HG02610 (cell line): ENCODE measurements at regions not wholly inside any gene's neighbourhood (a gene's known extent, or its start where the extent isn't known, plus 50 kb on each side); places are given as distances from the start of the nearest gene placed in this dataset.

Experiments
- ATAC-seq: cut with Tn5 transposase; IDR thresholded peaks from one replicate; pipeline ENCODE4 v1.9.1; 2021; ENCODE audit warnings: mild to moderate bottlenecking, moderate library complexity; ENCODE audit not compliant: unreplicated experiment

DNA sequence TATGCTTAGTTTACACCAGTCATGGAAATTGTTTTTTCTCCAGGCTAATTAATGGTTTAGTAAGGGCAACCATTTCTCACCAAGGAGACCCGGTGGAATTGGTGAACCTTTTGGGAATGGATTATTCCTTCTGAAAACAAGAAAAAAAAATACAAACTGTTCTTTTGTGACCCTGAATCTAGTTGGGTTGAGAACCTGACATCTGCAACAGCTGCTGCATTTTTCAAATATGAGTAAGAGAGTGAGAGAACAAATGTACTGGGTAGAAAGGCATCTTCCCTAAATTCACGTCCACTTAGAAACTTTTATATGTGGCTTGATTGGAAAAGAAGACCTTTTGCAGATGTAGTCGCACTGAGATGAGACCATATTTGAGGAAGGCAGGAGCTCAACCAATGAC, 553.4 kb upstream of the EPHA7 start:
- ATAC-seq = no peak

DNA sequence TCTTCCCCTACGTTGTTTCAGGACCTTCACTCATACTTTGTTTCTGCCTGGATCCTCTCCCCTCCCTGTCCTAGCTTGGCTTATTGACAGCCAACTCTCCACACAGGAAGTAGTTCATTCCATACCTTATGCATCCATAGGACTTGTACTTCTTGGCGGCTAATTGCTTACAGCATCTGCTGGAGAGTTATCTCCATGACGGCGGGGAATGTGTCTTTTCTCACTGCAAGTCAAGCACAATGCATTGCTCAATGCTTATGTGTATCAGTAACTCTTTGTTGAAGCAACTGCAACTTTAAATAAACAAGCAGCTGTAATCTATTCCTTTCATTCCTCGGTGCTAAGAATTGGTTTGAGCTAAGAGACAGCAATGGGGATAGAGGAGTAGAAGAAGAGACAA, 551.3 kb upstream of the EPHA7 start:
- ATAC-seq = no peak

GRCh38 chr6:93968126-93968525, 548.8 kb upstream of the EPHA7 start:
- ATAC-seq = no peak

DNA sequence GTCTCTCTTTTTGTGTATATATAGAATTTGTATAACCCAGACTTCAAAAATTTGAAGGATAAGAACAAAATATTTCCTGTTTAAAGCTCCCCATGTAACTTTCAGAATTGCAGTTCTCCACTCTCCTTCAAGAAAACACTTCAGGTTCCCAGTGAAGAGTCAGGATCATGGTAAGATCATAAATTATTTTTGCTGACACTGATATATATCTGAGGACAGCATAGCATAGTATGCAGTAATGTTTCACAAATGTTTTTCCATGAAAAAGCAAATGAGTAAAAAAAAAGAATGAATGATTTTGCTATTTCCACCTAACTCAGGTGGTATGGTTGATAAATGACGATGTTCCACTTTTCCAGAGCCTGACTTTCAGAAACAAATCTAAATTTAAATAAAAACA, 545.6 kb upstream of the EPHA7 start:
- ATAC-seq = no peak

GRCh38 chr6:93964321-93964720, 545.0 kb upstream of the EPHA7 start:
- no peak for ATAC-seq

GRCh38 chr6:93962566-93962965, 543.2 kb upstream of the EPHA7 start:
- ATAC-seq = no peak

DNA sequence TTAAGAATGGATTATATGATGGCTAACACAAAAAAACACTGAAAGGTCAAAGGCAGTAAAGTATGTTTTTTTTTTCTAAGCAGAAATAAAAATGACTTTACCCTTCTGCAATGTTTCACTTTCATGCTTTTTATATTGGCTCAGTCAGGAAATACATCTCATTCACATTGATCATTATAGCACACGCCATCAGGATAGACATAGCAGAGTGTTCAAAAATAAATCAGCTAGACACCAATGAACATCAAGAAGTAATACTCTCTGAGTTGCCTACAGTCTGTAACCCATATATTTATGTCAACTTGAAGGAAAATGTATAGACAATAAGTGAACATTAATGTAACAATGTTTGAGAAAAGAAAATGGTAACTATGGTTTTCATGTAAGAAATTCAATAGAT, 535.2 kb upstream of the EPHA7 start:
- no peak for ATAC-seq

- no peak for ATAC-seq
Measured at GRCh38 chr6:93943661-93944060, 524.3 kb upstream of the EPHA7 start.

- ATAC-seq = no peak
Measured at GRCh38 chr6:93940381-93940780, 521.0 kb upstream of the EPHA7 start.

DNA sequence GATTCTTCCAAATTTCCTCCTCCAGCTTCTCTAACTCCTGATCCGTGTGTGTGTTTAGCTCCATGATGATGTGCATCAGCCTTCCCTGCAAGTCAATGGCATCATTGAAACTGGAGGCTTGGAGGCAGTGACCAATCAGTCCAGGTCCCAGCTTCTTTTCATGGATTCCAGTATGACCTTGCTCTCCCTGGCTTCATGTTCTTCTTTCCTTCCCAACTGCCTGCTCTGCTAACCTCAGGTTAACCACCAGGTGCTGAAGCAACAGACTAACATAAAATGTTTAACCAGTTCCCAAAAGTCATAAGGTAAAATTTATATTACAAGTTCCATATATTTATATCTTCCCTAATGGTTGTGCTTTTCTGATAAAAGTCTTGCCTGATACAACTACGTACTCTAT, 512.8 kb upstream of the EPHA7 start:
- ATAC-seq = no peak

DNA sequence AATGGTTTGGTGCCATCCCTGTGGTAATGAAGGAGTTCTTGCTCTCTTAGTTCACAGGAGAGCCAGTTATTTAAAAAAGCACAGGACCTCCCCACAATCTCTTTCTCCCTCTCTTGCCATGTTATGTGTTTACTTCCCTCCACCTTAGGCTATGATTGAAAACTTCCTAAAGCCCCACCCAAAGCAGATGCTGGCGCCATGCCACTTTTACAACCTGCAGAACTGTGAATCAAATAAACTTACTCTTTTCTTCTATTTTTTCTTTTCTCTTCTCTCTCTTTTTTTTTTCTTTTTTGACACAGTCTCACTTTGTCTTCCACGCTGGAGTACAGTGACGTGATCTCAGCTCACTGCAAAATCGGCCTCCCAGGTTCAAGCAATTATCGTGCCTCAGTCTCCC, 508.4 kb upstream of the EPHA7 start:
- ATAC-seq = no peak

DNA sequence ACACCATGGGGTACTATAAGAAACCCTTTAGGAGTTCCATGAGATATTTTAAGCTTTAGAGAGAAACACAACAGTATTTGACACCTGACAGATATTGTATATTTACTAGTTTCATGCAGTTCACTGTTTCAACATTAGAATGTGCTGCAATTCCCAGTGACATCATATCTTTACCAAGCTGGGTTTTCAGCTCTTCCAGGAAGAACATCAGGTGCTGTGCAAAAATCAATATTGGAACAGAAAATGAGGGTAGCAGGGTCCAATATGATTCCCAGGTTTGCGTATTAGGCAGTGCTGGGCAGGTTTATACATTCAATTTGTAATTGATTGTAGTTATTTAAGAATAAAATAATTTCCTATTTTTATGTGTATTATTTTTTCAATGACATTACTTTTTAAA, 500.0 kb upstream of the EPHA7 start:
- ATAC-seq = no peak

- no peak for ATAC-seq
Measured at GRCh38 chr6:93918258-93918657, 498.9 kb upstream of the EPHA7 start.

DNA sequence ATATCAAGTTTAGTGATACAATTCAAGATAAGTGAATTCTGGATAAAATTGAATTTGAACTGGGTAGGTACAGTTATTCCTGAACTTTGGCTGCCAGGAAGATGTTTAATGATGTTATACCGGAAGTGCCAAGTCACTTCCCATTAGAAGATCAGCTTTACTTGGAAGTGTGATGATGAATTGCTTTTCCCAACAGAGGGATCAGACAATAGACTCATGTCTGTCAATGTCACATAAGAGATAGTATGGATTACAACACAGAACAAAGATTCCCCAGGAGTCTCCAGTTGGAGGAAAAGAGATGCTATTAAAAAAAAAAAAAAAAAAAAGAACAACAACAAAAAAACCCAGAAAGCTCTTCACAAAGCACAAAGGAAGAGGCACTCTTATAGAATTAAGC, 497.9 kb upstream of the EPHA7 start:
- no peak for ATAC-seq

GRCh38 chr6:93916716-93917115, 497.4 kb upstream of the EPHA7 start:
- ATAC-seq = no peak

- no peak for ATAC-seq
Measured at GRCh38 chr6:93915961-93916360, 496.6 kb upstream of the EPHA7 start.

DNA sequence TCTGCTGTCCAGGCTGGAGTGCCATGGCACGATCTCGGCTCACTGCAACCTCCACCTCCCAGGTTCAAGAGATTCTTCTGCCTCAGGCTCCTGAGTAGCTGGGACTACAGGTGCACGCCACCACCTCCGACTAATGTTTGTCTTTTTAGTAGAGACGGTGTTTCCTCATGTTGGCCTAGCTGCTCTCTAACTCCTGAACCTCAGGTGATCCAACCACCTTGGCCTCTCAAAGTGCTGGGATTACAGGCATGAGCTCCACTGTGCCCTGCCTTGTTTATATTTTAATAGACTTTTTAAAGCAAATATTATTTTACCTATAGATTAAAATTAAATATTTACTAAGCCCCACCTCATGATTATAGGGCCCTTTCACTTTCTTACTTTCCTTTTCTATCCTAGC, 483.2 kb upstream of the EPHA7 start:
- ATAC-seq = no peak

GRCh38 chr6:93900142-93900541, 480.8 kb upstream of the EPHA7 start:
- ATAC-seq = no peak

- ATAC-seq = no peak
Measured at GRCh38 chr6:93896081-93896480, 476.7 kb upstream of the EPHA7 start.

DNA sequence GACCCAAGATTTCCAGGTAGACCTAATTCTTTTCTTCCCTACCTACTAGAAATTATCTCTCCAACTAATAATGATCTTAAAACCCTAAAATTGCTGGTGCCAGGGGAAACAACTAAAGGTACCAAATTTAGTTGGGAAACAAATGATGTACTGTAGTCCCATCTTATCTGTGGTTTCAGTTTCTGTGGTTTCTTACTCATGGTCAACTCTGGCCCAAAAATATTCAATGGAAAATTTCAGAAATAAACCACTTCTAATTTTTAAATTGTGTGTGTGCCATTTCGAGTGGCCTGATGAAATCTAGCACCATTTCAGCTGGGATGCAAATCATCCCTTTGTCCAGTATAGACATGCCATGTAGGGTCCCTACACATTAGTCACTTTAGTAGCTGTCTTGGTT, 475.2 kb upstream of the EPHA7 start:
- no peak for ATAC-seq

- no peak for ATAC-seq
Measured at GRCh38 chr6:93889713-93890112, 470.4 kb upstream of the EPHA7 start.

DNA sequence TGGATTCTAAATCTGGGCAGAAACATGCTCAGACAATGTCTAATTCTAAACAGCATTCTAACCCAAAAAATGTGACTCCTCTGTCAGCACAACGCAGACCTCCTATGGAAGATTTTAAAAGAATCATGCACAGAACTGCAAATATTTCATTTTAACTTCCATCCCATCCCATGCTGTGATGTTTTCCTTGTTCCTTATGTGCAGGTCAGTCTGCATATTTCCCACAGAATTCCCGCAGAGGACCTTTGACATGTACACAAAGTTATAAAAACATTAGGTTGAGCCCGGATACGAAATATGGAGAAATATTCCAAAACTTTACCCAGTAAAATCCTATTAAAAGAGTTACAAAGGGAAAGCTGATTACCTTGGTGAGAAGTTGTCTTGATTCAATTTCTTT, 467.1 kb upstream of the EPHA7 start:
- ATAC-seq = no peak

DNA sequence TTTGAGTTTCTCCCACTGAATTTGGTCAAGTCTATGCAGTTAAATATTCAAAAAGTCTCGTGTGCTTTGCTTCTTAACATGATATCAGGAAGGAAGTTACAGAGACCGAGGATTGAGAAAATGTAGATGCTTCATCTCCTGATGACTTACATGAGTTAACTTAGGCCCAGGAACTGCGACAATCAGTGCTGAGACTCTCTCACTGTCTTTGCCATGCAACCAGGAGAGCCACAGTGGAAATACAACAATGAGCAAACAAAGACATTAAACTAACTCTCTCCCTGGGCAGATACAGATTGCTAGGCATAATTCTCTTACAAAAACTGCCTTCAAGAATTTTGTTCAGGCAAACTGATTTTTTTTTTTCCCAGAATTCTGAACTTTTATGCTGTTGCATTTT, 440.6 kb upstream of the EPHA7 start:
- no peak for ATAC-seq

- ATAC-seq = no peak
Measured at GRCh38 chr6:93858213-93858612, 438.9 kb upstream of the EPHA7 start.
